ENCODE measurements at regions not wholly inside any gene's neighbourhood (a gene's known extent, or its start where the extent isn't known, plus 50 kb on each side); places are given as distances from the start of the nearest gene placed in this dataset.
"Not testable (repeated sequence)": the region's sequence is repeated elsewhere in the genome, so short reads cannot be mapped to it uniquely, and the experiment has no call there.

DNA sequence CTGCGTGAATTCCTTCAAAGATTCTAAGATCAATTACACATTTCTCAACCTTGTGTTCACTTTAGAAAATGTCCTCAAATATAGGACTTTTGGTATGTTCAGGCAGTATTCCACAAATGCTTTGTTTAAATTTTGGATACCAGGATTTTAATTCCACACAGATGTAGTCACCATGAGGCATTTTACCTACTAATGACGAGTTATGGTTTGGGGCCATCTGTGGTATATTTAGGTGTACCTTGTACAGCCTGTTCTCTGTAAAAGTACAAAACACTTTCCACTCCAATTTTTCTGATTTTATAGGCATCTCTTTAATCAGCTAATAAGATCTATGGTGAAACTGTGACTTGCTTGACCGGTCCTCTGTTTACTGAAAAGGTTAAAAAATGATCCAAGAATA lies 275.7 kb upstream of the PRICKLE1 start:
- no peaks in the 10 kb centered on the region for H3K27me3 ChIP-seq
- no peaks in the 10 kb centered on the region for H3K9me3 ChIP-seq
- intact Hi-C loops (cut with DNase I): no loop called here
- 92 to 93% methylated on average over 3 of the region's 3 CpGs for WGBS, 2 donors
- H3K27ac ChIP-seq: no peak overlapping the region
- no peaks in the 10 kb centered on the region for H3K36me3 ChIP-seq
- no peak for TF ChIP-seq POLR2A (IDR thresholded peaks at IDR 0.05)
- TF ChIP-seq, protein P1, sequence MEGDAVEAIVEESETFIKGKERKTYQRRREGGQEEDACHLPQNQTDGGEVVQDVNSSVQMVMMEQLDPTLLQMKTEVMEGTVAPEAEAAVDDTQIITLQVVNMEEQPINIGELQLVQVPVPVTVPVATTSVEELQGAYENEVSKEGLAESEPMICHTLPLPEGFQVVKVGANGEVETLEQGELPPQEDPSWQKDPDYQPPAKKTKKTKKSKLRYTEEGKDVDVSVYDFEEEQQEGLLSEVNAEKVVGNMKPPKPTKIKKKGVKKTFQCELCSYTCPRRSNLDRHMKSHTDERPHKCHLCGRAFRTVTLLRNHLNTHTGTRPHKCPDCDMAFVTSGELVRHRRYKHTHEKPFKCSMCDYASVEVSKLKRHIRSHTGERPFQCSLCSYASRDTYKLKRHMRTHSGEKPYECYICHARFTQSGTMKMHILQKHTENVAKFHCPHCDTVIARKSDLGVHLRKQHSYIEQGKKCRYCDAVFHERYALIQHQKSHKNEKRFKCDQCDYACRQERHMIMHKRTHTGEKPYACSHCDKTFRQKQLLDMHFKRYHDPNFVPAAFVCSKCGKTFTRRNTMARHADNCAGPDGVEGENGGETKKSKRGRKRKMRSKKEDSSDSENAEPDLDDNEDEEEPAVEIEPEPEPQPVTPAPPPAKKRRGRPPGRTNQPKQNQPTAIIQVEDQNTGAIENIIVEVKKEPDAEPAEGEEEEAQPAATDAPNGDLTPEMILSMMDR (IDR thresholded peaks at IDR 0.05): no peak
- H3K4me3 ChIP-seq (replicated peaks in 1 of 3): no peak overlapping the region
- DNase-seq: no peak
- no peaks in the 10 kb centered on the region for H3K4me1 ChIP-seq

DNA sequence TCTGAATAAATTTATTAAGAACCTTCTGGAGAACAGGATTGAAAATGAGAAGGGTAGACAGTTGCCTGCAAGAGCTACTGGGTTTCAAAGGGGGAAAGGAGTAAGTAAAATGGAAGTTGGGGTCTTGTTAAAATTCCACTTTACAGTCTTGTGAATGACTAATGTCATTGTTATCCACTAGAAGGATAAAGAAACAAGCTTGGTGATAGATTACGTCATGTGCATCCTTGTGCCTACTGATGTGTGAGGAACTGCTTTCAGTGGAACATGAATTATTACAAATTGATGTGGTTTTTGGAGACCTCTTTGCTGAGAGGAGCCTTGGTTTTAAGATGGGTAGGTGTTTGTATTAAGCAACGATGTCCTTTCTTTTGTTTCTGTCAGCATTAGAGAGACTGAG lies 272.5 kb upstream of the PRICKLE1 start:
- H3K36me3 ChIP-seq: no peaks in the 10 kb centered on the region
- H3K27me3 ChIP-seq: no peaks in the 10 kb centered on the region
- DNase-seq: no peak
- H3K4me1 ChIP-seq: no peaks in the 10 kb centered on the region
- no peak overlapping the region for H3K4me3 ChIP-seq (replicated peaks in 1 of 3)
- no peaks in the 10 kb centered on the region for H3K9me3 ChIP-seq
- intact Hi-C loops (cut with DNase I): no loop called here
- no peak overlapping the region for H3K27ac ChIP-seq
- WGBS, 2 donors: 50 to 56% methylated on average over 2 of the region's 2 CpGs
- TF ChIP-seq POLR2A (IDR thresholded peaks at IDR 0.05): no peak
- TF ChIP-seq, protein P1 (IDR thresholded peaks at IDR 0.05): no peak

DNA sequence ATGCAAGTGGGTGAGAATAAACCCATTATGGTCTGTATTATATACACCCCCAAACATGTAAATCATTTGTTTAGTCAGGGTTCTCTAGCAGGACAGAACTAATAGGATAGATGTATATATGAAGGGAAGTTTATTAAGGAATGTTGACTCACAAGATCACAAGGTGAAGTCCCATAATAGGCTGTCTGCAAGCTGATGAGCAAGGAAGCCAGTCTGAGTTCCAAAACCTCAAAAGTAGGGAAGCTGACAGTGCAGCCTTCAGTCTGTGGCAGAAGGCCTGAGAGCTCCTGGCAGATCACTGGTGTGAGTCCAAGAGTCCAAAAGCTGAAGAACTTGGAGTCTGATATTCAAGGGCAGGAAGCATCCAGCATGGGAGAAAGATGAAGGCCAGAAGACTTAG lies 270.8 kb upstream of the PRICKLE1 start:
- H3K4me3 ChIP-seq (replicated peaks in 1 of 3); DNase-seq; H3K4me1 ChIP-seq; intact Hi-C loops (cut with DNase I); H3K9me3 ChIP-seq; H3K27me3 ChIP-seq; H3K27ac ChIP-seq; H3K36me3 ChIP-seq: not testable (repeated sequence)

DNA sequence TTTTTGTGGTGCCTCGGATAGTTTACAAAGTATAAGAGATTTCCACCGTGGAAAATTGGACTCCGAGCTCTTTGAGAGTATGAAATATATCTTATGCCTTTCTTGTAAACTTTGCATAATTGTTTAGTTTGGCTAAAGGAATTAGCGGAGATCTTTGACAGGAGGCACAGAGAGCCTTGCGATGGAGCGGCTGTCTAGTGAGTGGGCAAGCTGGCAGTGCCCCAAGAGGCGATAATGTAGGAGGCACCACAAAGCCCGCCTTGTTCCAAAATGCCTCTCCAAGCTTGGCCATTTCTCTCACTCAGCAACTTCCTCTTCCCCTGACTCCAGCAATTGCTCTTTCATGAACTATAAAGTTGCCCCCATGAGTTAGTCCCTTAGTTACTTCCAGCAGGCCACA lies 270.1 kb upstream of the PRICKLE1 start:
- Histone ChIP-seq H3K9me3 (no peaks in the 10 kb centered on the region), H3K4me3 (replicated peaks in 1 of 3) (no peak overlapping the region), H3K4me1 (no peaks in the 10 kb centered on the region), H3K27ac (no peak overlapping the region), H3K27me3 (no peaks in the 10 kb centered on the region), H3K36me3 (no peaks in the 10 kb centered on the region)
- TF ChIP-seq, protein P1 (IDR thresholded peaks at IDR 0.05): no peak
- TF ChIP-seq POLR2A (IDR thresholded peaks at IDR 0.05): no peak
- DNase-seq: no peak
- 81 to 88% methylated on average over 8 of the region's 8 CpGs for WGBS, 2 donors
- intact Hi-C loops (cut with DNase I): no loop called here

DNA sequence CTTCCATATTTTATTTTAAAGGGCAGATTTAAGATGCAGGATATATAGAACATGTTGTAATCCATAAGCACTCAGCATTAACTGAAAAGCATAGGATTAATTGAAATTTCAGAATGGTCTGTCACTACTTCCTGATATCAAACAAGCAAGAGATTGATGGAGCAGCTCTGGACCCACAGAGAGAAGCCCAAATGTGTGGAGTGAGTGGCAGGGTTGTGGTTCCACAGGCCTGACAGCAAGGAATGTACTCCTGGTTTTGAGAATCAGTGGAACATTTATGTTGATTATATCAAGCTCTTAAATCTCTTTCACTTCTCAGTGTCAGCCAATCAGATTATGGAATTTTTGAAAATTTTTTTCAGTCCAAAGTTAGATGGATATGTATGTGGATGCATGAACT lies 267.6 kb upstream of the PRICKLE1 start:
- intact Hi-C loops (cut with DNase I): no loop called here
- no peaks in the 10 kb centered on the region for H3K27me3 ChIP-seq
- H3K4me3 ChIP-seq (replicated peaks in 1 of 3): no peak overlapping the region
- TF ChIP-seq POLR2A (IDR thresholded peaks at IDR 0.05): no peak
- TF ChIP-seq, protein P1 (IDR thresholded peaks at IDR 0.05): no peak
- no peak for DNase-seq
- H3K4me1 ChIP-seq: no peaks in the 10 kb centered on the region
- H3K27ac ChIP-seq: no peak overlapping the region
- no peaks in the 10 kb centered on the region for H3K36me3 ChIP-seq
- H3K9me3 ChIP-seq: no peaks in the 10 kb centered on the region

DNA sequence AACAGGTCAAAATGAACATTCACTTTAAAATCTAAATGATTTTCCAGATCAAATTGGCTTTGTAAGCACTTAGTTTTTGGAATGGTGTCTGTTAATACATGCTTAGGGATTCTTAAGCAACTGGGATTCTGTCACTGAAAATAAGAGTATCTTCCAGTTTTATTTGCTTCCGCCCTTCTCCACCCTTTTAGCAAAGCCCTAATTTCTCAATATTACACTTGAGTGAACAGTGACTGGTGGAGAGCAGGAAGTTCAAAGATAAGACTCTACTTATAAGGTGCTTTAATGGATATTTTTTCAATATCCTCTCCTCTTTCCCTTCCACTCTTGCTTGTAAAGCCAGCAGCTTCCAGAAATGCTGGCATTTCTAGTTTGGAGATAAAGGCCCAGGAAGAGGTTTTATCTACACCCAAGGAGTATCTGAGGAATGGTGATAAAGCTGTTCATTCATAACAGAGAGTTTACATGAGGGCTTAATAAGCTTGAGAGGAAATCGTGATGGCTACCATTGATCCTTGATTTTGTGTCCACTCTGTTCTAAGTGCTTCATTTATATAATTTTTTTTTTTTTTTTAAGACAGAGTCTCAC lies 265.9 kb upstream of the PRICKLE1 start:
- intact Hi-C loops (cut with DNase I): no loop called here
- H3K4me3 ChIP-seq (replicated peaks in 1 of 3): no peak overlapping the region
- H3K36me3 ChIP-seq: no peaks in the 10 kb centered on the region
- TF ChIP-seq, protein P1 (IDR thresholded peaks at IDR 0.05): no peak
- no peak for TF ChIP-seq POLR2A (IDR thresholded peaks at IDR 0.05)
- no peaks in the 10 kb centered on the region for H3K9me3 ChIP-seq
- 50 to 57% methylated on average over 2 of the region's 2 CpGs for WGBS, 2 donors
- no peak overlapping the region for H3K27ac ChIP-seq
- no peaks in the 10 kb centered on the region for H3K27me3 ChIP-seq
- H3K4me1 ChIP-seq: no peaks in the 10 kb centered on the region
- DNase-seq: no peak
